ENCODE measurements at regions not wholly inside any gene's neighbourhood (a gene's known extent, or its start where the extent isn't known, plus 50 kb on each side); places are given as distances from the start of the nearest gene placed in this dataset.
A peak's percentile ranks its signal among the peaks of the same experiment; 100 is the strongest.

- WGBS, 2 donors (ENCODE audit: low coverage in 1 of 2): 32 to 38% methylated on average over 4 of the region's 4 CpGs
- Histone ChIP-seq H3K4me3 (no peak overlapping the region), H3K27me3 (no peaks in the 10 kb centered on the region), H3K36me3 (no peaks in the 10 kb centered on the region), H3K9me3 (no peaks in the 10 kb centered on the region), H3K27ac (peak overlapping the region; percentile 74 to 83 (median 83)), H3K4me1 (peaks cover 24 to 92% (median 48%) of the 10 kb centered on the region in 4 donors)
- TF ChIP-seq CTCF (IDR thresholded peaks at IDR 0.05) (no peak), POLR2AphosphoS5 (IDR thresholded peaks at IDR 0.05) (no peak)
- no peak for DNase-seq
- in situ Hi-C loops (cut with MboI; ENCODE audit: low pct_ligation_motif_present in 1 of 4, low pct_unique_long_range_greater_than_20kb in 1 of 4, low sequenced_read_pairs in 3 of 4) (no loop called here), intact Hi-C loops (cut with DNase I; ENCODE audit: low total_unique reads) (loop anchor here (10.0 kb wide), 2 partner anchors 81 to 129 kb away; no protein-coding TSS in a partner anchor)
These were observed 67.7 kb upstream of the SERP2 start for GRCh38 chr13:44305917-44306370.

GRCh38 chr13:44306371-44307192 lies 67.0 kb upstream of the SERP2 start:
- intact Hi-C loops (cut with DNase I; ENCODE audit: low total_unique reads): loop anchor here (10.0 kb wide), 2 partner anchors 82 to 128 kb away; no protein-coding TSS in a partner anchor
- TF ChIP-seq CTCF (IDR thresholded peaks at IDR 0.05) (no peak), POLR2A (IDR thresholded peaks at IDR 0.05) (no peak), EP300 (IDR thresholded peaks at IDR 0.05; ENCODE audit: low read depth) (peak; percentile 74), POLR2AphosphoS5 (IDR thresholded peaks at IDR 0.05) (peak; percentile 56 to 63 (median 57))
- WGBS, 2 donors (ENCODE audit: low coverage in 1 of 2): 24 to 38% methylated on average over 11 to 14 of the region's 14 CpGs

GRCh38 chr13:44307255-44307654 lies 66.4 kb upstream of the SERP2 start:
- Histone ChIP-seq H3K4me3 (no peak overlapping the region), H3K27me3 (no peaks in the 10 kb centered on the region), H3K27ac (peak overlapping the region; percentile 65 to 83 (median 78)), H3K9me3 (no peaks in the 10 kb centered on the region), H3K4me1 (peaks cover 24 to 80% (median 48%) of the 10 kb centered on the region in 4 donors), H3K36me3 (no peaks in the 10 kb centered on the region)
- in situ Hi-C loops (cut with MboI; ENCODE audit: low pct_ligation_motif_present in 1 of 4, low pct_unique_long_range_greater_than_20kb in 1 of 4, low sequenced_read_pairs in 3 of 4): no loop called here
- TF ChIP-seq CTCF (IDR thresholded peaks at IDR 0.05): no peak
- no peak for DNase-seq
- intact Hi-C loops (cut with DNase I; ENCODE audit: low total_unique reads): loop anchor here (10.0 kb wide), 2 partner anchors 82 to 128 kb away; no protein-coding TSS in a partner anchor
- 51 to 56% methylated on average over 3 to 4 of the region's 4 CpGs for WGBS, 2 donors (ENCODE audit: low coverage in 1 of 2)

More at GRCh38 chr13:44306371-44307192, 67.0 kb upstream of the SERP2 start:
- in situ Hi-C loops (cut with MboI; ENCODE audit: low pct_ligation_motif_present in 1 of 4, low pct_unique_long_range_greater_than_20kb in 1 of 4, low sequenced_read_pairs in 3 of 4): no loop called here
- peak; percentile 63 for DNase-seq
- Histone ChIP-seq H3K27me3 (no peaks in the 10 kb centered on the region), H3K4me3 (no peak overlapping the region), H3K4me1 (peaks cover 24 to 85% (median 48%) of the 10 kb centered on the region in 4 donors), H3K27ac (peak overlapping the region; percentile 74 to 83 (median 83)), H3K36me3 (no peaks in the 10 kb centered on the region), H3K9me3 (no peaks in the 10 kb centered on the region)

- Histone ChIP-seq H3K4me1 (peaks cover 24 to 77% (median 47%) of the 10 kb centered on the region in 4 donors), H3K4me3 (no peak overlapping the region), H3K27me3 (no peaks in the 10 kb centered on the region), H3K27ac (peak overlapping the region; percentile 65 to 83 (median 78)), H3K9me3 (no peaks in the 10 kb centered on the region), H3K36me3 (no peaks in the 10 kb centered on the region)
- WGBS, 2 donors (ENCODE audit: low coverage in 1 of 2): 80 to 100% methylated on average over 1 to 2 of the region's 2 CpGs
- intact Hi-C loops (cut with DNase I; ENCODE audit: low total_unique reads) (loop anchor here (10.0 kb wide), 2 partner anchors 83 to 127 kb away; no protein-coding TSS in a partner anchor), in situ Hi-C loops (cut with MboI; ENCODE audit: low pct_ligation_motif_present in 1 of 4, low pct_unique_long_range_greater_than_20kb in 1 of 4, low sequenced_read_pairs in 3 of 4) (no loop called here)
- no peak for TF ChIP-seq POLR2AphosphoS5 (IDR thresholded peaks at IDR 0.05)
- no peak for TF ChIP-seq POLR2A (IDR thresholded peaks at IDR 0.05)
- TF ChIP-seq EP300 (IDR thresholded peaks at IDR 0.05; ENCODE audit: low read depth): no peak
- no peak for TF ChIP-seq CTCF (IDR thresholded peaks at IDR 0.05)
- DNase-seq: no peak
These were observed 65.8 kb upstream of the SERP2 start for GRCh38 chr13:44307844-44308243.

Data from transverse colon (tissue), 4 donors.